WTC11 (cell line): ENCODE measurements at regions not wholly inside any gene's neighbourhood (a gene's known extent, or its start where the extent isn't known, plus 50 kb on each side); places are given as distances from the start of the nearest gene placed in this dataset.
"Not testable (repeated sequence)": the region's sequence is repeated elsewhere in the genome, so short reads cannot be mapped to it uniquely, and the experiment has no call there.

Experiments used
- ATAC-seq: fragments of 200-7000 bp; cut with Tn5 transposase; 2 replicates; pipeline ENCODE4 v1.10.0; 2021; ENCODE audit warnings: mild to moderate bottlenecking, moderate library complexity
- CTCF ChIA-PET: fragments of 300-600 bp; sonication (Branson Sonifier 250); formaldehyde crosslinking; loops from one replicate; lab custom pipeline; 2021; ENCODE audit warnings: antibody characterized with exemption; lab: Charles Lee
- POLR2A ChIA-PET: fragments of 350-600 bp; sonication (Branson Sonifier 250); formaldehyde crosslinking; loops from one replicate; lab custom pipeline; 2021; ENCODE audit warnings: antibody characterized with exemption; lab: Charles Lee
- DNase-seq: peaks from one replicate; pipeline ENCODE4 v3.0.0; 2021; ENCODE audit warnings: low spot score
- H3K27ac Mint-ChIP-seq: 2 replicates; pipeline ENCODE4 v1.8.0; 2021; ENCODE audit warnings: mixed read lengths
- H3K27me3 Mint-ChIP-seq: 2 replicates; pipeline ENCODE4 v1.8.0; 2021; ENCODE audit warnings: low read depth, mild to moderate bottlenecking, moderate library complexity, mixed read lengths
- H3K36me3 Mint-ChIP-seq: 2 replicates; pipeline ENCODE4 v1.8.0; 2021; ENCODE audit warnings: mixed read lengths
- H3K4me1 Mint-ChIP-seq: 2 replicates; pipeline ENCODE4 v1.8.0; 2022; ENCODE audit warnings: mixed read lengths
- H3K4me3 Mint-ChIP-seq: 2 replicates; pipeline ENCODE4 v1.8.0; 2021; ENCODE audit warnings: mild to moderate bottlenecking, moderate library complexity, mixed read lengths
- H3K9me3 Mint-ChIP-seq: 2 replicates; pipeline ENCODE4 v1.8.0; 2021; ENCODE audit warnings: mixed read lengths
- CREM ChIP-seq: sonication (generic); formaldehyde crosslinking; IDR thresholded peaks from 2 replicates; pipeline ENCODE4 v1.8.1; 2022; ENCODE audit warnings: mild to moderate bottlenecking, missing genetic modification reagents, moderate library complexity
- JAZF1 ChIP-seq: fragments of 250-450 bp; sonication (Bioruptor Pico); IDR thresholded peaks from 2 replicates; pipeline ENCODE4 v1.9.0; 2021; ENCODE audit warnings: moderate library complexity, mild to moderate bottlenecking, inconsistent platforms
- MXD4 ChIP-seq: fragments of 250-450 bp; sonication (Bioruptor Pico); IDR thresholded peaks from 2 replicates; pipeline ENCODE4 v1.8.0; 2021; ENCODE audit warnings: mild to moderate bottlenecking, moderate library complexity, borderline replicate concordance
- NFE2L1 ChIP-seq: sonication (generic); formaldehyde crosslinking; IDR thresholded peaks from 2 replicates; pipeline ENCODE4 v1.8.1; 2023; ENCODE audit warnings: missing genetic modification reagents
- NR1H2 ChIP-seq: sonication (generic); formaldehyde crosslinking; IDR thresholded peaks from 2 replicates; pipeline ENCODE4 v1.9.0; 2021; ENCODE audit warnings: mild to moderate bottlenecking, moderate library complexity, missing genetic modification reagents
- PRRX2 ChIP-seq: fragments of 250-450 bp; sonication (Bioruptor Pico); IDR thresholded peaks from 2 replicates; pipeline ENCODE4 v1.8.0; 2021; ENCODE audit warnings: mild to moderate bottlenecking
- TCF7 ChIP-seq: sonication (generic); formaldehyde crosslinking; IDR thresholded peaks from 2 replicates; pipeline ENCODE4 v1.8.0; 2022; ENCODE audit warnings: mild to moderate bottlenecking, low read depth, missing genetic modification reagents, moderate library complexity
- TP53 ChIP-seq: sonication (generic); formaldehyde crosslinking; IDR thresholded peaks from 2 replicates; pipeline ENCODE4 v1.8.1; 2023; ENCODE audit warnings: mild to moderate bottlenecking, missing genetic modification reagents
- ZNF219 ChIP-seq: sonication (generic); formaldehyde crosslinking; IDR thresholded peaks from 2 replicates; pipeline ENCODE4 v1.8.0; 2023; ENCODE audit warnings: missing genetic modification reagents, mild to moderate bottlenecking, borderline replicate concordance
- ZNF263 ChIP-seq: sonication (generic); formaldehyde crosslinking; IDR thresholded peaks from 2 replicates; pipeline ENCODE4 v1.8.1; 2022; ENCODE audit warnings: low read depth, mild to moderate bottlenecking, moderate library complexity, missing genetic modification reagents
- ZNF416 ChIP-seq: fragments of 250-450 bp; sonication (Bioruptor Pico); IDR thresholded peaks from 2 replicates; pipeline ENCODE4 v1.9.0; 2021; ENCODE audit warnings: mild to moderate bottlenecking, inconsistent platforms
- ZNF423 ChIP-seq: fragments of 250-450 bp; sonication (Bioruptor Pico); IDR thresholded peaks from 2 replicates; pipeline ENCODE4 v2.1.2; 2022; ENCODE audit warnings: mild to moderate bottlenecking, moderate library complexity
- TF ChIP-seq, protein P1 (sequence below): sonication (generic); formaldehyde crosslinking; IDR thresholded peaks from 2 replicates; pipeline ENCODE4 v1.8.1; 2022; ENCODE audit warnings: low read depth, mild to moderate bottlenecking, moderate library complexity, missing genetic modification reagents, borderline replicate concordance
- TF ChIP-seq, protein P2 (sequence below): sonication (generic); formaldehyde crosslinking; IDR thresholded peaks from 2 replicates; pipeline ENCODE4 v1.8.1; 2023; ENCODE audit warnings: mild to moderate bottlenecking, missing genetic modification reagents
- TF ChIP-seq, protein P3 (sequence below): sonication (generic); formaldehyde crosslinking; IDR thresholded peaks from 2 replicates; pipeline ENCODE4 v1.8.0; 2022; ENCODE audit warnings: mild to moderate bottlenecking, missing genetic modification reagents
- TF ChIP-seq, protein P4 (sequence below): fragments of 250-450 bp; sonication (Bioruptor Pico); IDR thresholded peaks from 2 replicates; pipeline ENCODE4 v1.9.0; 2021; ENCODE audit warnings: mild to moderate bottlenecking, borderline replicate concordance
- TF ChIP-seq, protein P5 (sequence below): fragments of 250-450 bp; sonication (Bioruptor Pico); IDR thresholded peaks from 2 replicates; pipeline ENCODE4 v1.9.0; 2021; ENCODE audit warnings: moderate library complexity, mild to moderate bottlenecking, inconsistent platforms, borderline replicate concordance
- TF ChIP-seq, protein P6 (sequence below): fragments of 200-600 bp; IDR thresholded peaks from 2 replicates; pipeline ENCODE4 v1.8.0; 2022; ENCODE audit warnings: antibody characterized with exemption

DNA sequence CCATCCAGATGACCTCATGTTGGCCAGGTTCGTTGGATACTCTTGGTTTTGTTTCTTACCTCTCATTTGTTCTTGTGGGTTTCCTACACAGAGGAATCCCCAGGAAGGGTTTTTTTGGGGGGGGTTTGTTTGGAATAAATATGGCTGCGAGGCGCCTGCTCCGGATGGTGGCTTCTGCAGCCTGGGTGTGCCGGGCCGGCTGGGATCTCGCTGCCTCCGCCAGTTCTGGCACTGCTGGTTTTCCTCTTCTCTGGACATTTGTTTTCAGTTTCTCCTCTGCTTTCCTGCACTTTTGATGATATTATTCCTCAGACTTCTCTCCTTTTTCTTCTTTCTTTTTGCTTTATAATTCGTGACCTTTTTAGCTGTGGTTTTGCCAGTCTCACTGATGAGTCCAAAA lies 187.4 kb downstream of the OR4M2 start:
- DNase-seq: no peak
- peaks cover 6% of the 10 kb centered on the region; the same call in 1 of the 2 replicates for H3K27me3 Mint-ChIP-seq
- POLR2A ChIA-PET: no interaction called here
- no peak overlapping the region for H3K4me3 Mint-ChIP-seq
- H3K4me1 Mint-ChIP-seq: no peaks in the 10 kb centered on the region
- no peak for ATAC-seq
- no peak overlapping the region for H3K27ac Mint-ChIP-seq
- peaks cover 10% of the 10 kb centered on the region for H3K36me3 Mint-ChIP-seq
- TF ChIP-seq, protein P1, sequence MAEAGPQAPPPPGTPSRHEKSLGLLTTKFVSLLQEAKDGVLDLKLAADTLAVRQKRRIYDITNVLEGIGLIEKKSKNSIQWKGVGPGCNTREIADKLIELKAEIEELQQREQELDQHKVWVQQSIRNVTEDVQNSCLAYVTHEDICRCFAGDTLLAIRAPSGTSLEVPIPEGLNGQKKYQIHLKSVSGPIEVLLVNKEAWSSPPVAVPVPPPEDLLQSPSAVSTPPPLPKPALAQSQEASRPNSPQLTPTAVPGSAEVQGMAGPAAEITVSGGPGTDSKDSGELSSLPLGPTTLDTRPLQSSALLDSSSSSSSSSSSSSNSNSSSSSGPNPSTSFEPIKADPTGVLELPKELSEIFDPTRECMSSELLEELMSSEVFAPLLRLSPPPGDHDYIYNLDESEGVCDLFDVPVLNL (CRISPR knock-in tag): no peak
- no peak for TF ChIP-seq PRRX2 (CRISPR knock-in tag)
- TF ChIP-seq, protein P2, sequence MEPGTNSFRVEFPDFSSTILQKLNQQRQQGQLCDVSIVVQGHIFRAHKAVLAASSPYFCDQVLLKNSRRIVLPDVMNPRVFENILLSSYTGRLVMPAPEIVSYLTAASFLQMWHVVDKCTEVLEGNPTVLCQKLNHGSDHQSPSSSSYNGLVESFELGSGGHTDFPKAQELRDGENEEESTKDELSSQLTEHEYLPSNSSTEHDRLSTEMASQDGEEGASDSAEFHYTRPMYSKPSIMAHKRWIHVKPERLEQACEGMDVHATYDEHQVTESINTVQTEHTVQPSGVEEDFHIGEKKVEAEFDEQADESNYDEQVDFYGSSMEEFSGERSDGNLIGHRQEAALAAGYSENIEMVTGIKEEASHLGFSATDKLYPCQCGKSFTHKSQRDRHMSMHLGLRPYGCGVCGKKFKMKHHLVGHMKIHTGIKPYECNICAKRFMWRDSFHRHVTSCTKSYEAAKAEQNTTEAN (CRISPR knock-in tag): no peak
- no peak for TF ChIP-seq ZNF263
- no peak for TF ChIP-seq JAZF1 (CRISPR knock-in tag)
- TF ChIP-seq, protein P3, sequence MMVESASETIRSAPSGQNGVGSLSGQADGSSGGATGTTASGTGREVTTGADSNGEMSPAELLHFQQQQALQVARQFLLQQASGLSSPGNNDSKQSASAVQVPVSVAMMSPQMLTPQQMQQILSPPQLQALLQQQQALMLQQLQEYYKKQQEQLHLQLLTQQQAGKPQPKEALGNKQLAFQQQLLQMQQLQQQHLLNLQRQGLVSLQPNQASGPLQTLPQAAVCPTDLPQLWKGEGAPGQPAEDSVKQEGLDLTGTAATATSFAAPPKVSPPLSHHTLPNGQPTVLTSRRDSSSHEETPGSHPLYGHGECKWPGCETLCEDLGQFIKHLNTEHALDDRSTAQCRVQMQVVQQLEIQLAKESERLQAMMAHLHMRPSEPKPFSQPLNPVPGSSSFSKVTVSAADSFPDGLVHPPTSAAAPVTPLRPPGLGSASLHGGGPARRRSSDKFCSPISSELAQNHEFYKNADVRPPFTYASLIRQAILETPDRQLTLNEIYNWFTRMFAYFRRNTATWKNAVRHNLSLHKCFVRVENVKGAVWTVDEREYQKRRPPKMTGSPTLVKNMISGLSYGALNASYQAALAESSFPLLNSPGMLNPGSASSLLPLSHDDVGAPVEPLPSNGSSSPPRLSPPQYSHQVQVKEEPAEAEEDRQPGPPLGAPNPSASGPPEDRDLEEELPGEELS: no peak
- TF ChIP-seq TP53 (CRISPR knock-in tag): no peak
- no peak for TF ChIP-seq ZNF219
- TF ChIP-seq, protein P4, sequence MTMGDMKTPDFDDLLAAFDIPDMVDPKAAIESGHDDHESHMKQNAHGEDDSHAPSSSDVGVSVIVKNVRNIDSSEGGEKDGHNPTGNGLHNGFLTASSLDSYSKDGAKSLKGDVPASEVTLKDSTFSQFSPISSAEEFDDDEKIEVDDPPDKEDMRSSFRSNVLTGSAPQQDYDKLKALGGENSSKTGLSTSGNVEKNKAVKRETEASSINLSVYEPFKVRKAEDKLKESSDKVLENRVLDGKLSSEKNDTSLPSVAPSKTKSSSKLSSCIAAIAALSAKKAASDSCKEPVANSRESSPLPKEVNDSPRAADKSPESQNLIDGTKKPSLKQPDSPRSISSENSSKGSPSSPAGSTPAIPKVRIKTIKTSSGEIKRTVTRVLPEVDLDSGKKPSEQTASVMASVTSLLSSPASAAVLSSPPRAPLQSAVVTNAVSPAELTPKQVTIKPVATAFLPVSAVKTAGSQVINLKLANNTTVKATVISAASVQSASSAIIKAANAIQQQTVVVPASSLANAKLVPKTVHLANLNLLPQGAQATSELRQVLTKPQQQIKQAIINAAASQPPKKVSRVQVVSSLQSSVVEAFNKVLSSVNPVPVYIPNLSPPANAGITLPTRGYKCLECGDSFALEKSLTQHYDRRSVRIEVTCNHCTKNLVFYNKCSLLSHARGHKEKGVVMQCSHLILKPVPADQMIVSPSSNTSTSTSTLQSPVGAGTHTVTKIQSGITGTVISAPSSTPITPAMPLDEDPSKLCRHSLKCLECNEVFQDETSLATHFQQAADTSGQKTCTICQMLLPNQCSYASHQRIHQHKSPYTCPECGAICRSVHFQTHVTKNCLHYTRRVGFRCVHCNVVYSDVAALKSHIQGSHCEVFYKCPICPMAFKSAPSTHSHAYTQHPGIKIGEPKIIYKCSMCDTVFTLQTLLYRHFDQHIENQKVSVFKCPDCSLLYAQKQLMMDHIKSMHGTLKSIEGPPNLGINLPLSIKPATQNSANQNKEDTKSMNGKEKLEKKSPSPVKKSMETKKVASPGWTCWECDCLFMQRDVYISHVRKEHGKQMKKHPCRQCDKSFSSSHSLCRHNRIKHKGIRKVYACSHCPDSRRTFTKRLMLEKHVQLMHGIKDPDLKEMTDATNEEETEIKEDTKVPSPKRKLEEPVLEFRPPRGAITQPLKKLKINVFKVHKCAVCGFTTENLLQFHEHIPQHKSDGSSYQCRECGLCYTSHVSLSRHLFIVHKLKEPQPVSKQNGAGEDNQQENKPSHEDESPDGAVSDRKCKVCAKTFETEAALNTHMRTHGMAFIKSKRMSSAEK (CRISPR knock-in tag): no peak
- TF ChIP-seq, protein P5, sequence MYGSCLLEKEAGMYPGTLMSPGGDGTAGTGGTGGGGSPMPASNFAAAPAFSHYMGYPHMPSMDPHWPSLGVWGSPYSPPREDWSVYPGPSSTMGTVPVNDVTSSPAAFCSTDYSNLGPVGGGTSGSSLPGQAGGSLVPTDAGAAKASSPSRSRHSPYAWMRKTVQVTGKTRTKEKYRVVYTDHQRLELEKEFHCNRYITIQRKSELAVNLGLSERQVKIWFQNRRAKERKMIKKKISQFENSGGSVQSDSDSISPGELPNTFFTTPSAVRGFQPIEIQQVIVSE: no peak
- no peak for TF ChIP-seq CREM (CRISPR knock-in tag)
- TF ChIP-seq TCF7 (CRISPR knock-in tag): no peak
- TF ChIP-seq NR1H2 (CRISPR knock-in tag): no peak
- TF ChIP-seq ZNF423 (CRISPR knock-in tag): no peak
- no peak for TF ChIP-seq MXD4
- TF ChIP-seq, protein P6, sequence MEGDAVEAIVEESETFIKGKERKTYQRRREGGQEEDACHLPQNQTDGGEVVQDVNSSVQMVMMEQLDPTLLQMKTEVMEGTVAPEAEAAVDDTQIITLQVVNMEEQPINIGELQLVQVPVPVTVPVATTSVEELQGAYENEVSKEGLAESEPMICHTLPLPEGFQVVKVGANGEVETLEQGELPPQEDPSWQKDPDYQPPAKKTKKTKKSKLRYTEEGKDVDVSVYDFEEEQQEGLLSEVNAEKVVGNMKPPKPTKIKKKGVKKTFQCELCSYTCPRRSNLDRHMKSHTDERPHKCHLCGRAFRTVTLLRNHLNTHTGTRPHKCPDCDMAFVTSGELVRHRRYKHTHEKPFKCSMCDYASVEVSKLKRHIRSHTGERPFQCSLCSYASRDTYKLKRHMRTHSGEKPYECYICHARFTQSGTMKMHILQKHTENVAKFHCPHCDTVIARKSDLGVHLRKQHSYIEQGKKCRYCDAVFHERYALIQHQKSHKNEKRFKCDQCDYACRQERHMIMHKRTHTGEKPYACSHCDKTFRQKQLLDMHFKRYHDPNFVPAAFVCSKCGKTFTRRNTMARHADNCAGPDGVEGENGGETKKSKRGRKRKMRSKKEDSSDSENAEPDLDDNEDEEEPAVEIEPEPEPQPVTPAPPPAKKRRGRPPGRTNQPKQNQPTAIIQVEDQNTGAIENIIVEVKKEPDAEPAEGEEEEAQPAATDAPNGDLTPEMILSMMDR: no peak
- TF ChIP-seq NFE2L1: no peak
- TF ChIP-seq ZNF416 (CRISPR knock-in tag): no peak
- TF ChIP-seq, all 79 proteins: peak for 0
- peaks cover 9% of the 10 kb centered on the region for H3K9me3 Mint-ChIP-seq
- CTCF ChIA-PET: no interaction called here

DNA sequence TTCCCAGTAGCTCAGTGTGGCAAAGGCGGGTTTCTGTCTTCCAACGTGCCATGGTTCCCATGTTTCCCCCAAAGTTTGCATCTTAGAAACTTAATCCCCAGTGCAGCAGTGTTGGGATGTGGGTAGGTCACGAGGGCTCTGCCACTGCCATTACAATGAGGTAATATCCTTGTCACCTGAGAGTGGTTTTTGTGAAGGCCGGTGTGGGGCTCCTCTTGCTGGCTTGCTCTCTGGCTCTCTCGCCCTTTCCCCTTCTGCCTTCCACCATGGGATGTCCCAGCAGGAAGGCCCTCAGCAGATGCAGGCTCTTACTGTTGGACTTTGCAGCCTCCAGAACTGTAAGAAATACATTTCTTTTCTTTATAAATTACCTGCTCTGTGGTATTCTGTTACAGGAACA lies 187.9 kb downstream of the OR4M2 start:
- H3K9me3 Mint-ChIP-seq, ATAC-seq, DNase-seq, CTCF ChIA-PET, POLR2A ChIA-PET, H3K27me3 Mint-ChIP-seq, H3K4me1 Mint-ChIP-seq, H3K27ac Mint-ChIP-seq, H3K4me3 Mint-ChIP-seq: not testable (repeated sequence)
- H3K36me3 Mint-ChIP-seq: peaks cover 10% of the 10 kb centered on the region

DNA sequence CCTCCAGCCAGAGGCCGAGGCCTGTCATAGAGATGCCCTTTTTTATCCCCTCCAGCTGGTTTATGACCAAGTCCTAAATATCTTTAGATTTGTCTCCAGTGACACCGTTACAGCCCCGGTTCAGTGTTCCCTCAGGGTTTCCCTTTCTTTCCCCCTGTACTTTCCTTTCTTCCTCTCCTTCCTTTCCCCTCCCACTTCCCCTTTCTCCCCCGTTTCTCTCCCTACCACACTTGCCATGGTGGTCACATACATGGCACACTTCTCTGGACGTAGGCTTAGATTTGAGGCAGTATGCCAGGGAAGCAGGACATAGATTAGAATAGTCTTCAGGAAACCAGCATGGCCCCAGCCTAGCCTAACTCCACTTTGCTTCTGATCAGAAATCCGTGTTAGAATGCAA lies 188.3 kb downstream of the OR4M2 start:
- peaks cover 10% of the 10 kb centered on the region for H3K36me3 Mint-ChIP-seq
- DNase-seq, POLR2A ChIA-PET, CTCF ChIA-PET, H3K9me3 Mint-ChIP-seq, H3K27ac Mint-ChIP-seq, H3K4me3 Mint-ChIP-seq, H3K4me1 Mint-ChIP-seq, ATAC-seq, H3K27me3 Mint-ChIP-seq: not testable (repeated sequence)

DNA sequence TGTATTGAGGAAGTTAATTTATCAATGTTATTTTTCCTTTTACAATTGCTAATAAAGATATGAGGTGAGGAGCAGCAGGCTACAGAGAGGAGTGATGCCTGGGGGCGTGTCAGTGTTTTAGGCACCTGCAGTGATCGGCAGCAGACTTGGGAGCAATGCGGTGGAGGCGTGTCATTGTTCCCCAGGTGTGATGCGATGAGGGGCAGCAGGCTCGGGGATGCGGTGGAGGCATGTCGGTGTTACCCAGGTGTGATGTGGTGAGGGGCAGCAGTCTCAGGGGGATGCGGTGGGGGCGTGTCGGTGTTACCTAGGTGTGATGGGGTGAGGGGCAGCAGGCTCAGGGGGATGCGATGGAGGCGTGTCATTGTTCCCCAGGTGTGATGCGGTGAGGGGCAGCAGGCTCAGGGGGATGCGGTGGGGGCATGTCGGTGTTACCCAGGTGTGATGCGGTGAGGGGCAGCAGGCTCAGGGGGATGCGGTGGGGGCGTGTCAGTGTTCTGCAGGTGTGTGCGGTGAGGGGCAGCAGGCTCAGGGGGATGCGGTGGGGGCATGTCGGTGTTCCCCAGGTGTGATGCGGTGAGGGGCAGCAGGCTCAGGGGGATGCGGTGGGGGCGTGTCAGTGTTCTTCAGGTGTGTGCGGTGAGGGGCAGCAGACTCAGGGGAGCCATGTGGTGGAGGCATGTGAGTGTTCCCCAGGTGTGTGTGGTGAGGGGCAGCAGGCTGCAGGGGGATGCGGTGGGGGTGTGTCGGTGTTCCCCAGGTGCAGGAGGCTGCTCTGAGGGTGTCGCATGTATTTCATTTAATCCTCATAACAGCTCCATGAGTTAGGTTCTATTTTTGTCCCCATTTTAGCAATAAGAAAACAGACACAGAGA lies 186.2 kb upstream of the GOLGA6L22 start:
- POLR2A ChIA-PET, CTCF ChIA-PET: not testable (repeated sequence)

More for the DNA sequence above, 186.2 kb upstream of the GOLGA6L22 start:
- not testable (repeated sequence) for H3K27ac Mint-ChIP-seq, H3K27me3 Mint-ChIP-seq, H3K4me1 Mint-ChIP-seq, H3K4me3 Mint-ChIP-seq, DNase-seq, ATAC-seq, H3K9me3 Mint-ChIP-seq
- peaks cover 10% of the 10 kb centered on the region for H3K36me3 Mint-ChIP-seq
